B cell (primary cell): ENCODE measurements at regions not wholly inside any gene's neighbourhood (a gene's known extent, or its start where the extent isn't known, plus 50 kb on each side); places are given as distances from the start of the nearest gene placed in this dataset.

ENCODE experiments used
- EZH2 ChIP-seq: IDR thresholded peaks from 2 replicates; pipeline ENCODE4 v1.6.1; 2012; ENCODE audit warnings: borderline replicate concordance, low read depth, mild to moderate bottlenecking, moderate library complexity, low read length; ENCODE audit not compliant: insufficient read depth, poor library complexity, severe bottlenecking
- TF ChIP-seq, protein P1 (sequence below): fragments of 200-600 bp; IDR thresholded peaks from one replicate; pipeline ENCODE4 v1.8.0; 2022; ENCODE audit warnings: antibody characterized with exemption, mild to moderate bottlenecking

DNA sequence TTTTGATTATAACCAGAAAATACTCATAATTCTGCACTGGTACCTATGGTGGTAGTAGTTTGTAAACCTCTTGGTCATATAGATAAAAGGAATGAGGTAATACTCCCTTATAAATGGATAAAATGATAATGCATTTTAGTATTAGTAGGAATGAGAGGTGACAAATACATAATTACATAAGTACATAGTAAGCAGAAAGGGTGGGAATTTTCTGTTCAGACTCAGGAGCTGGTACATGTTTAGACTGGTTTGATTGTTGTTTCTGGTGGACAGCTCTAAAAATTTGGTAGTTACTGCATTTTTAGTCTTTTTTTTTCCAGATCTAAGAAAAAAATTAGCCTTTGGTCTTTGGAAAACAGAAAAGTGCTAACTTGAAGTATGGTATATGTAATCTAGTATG lies 70.4 kb upstream of the AGA start:
- TF ChIP-seq, protein P1, sequence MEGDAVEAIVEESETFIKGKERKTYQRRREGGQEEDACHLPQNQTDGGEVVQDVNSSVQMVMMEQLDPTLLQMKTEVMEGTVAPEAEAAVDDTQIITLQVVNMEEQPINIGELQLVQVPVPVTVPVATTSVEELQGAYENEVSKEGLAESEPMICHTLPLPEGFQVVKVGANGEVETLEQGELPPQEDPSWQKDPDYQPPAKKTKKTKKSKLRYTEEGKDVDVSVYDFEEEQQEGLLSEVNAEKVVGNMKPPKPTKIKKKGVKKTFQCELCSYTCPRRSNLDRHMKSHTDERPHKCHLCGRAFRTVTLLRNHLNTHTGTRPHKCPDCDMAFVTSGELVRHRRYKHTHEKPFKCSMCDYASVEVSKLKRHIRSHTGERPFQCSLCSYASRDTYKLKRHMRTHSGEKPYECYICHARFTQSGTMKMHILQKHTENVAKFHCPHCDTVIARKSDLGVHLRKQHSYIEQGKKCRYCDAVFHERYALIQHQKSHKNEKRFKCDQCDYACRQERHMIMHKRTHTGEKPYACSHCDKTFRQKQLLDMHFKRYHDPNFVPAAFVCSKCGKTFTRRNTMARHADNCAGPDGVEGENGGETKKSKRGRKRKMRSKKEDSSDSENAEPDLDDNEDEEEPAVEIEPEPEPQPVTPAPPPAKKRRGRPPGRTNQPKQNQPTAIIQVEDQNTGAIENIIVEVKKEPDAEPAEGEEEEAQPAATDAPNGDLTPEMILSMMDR, result no peak
- TF ChIP-seq EZH2, result no peak
